Breast epithelium (tissue), 4 donors: ENCODE measurements at regions not wholly inside any gene's neighbourhood (a gene's known extent, or its start where the extent isn't known, plus 50 kb on each side); places are given as distances from the start of the nearest gene placed in this dataset.

Experiments used
- DNase-seq, 2 donors: peaks; one replicate each; pipeline ENCODE4 v3.0.0-alpha.2; 2019; ENCODE audit warnings: low spot score in 2 of 2
- H3K27ac ChIP-seq, 2 donors: fragments of 200-600 bp; sonication (generic) in 1 of 2; one replicate each; pipeline ENCODE4 v1.5.1; 2016 to 2019; ENCODE audit warnings: mild to moderate bottlenecking in 1 of 2
- H3K27me3 ChIP-seq, 2 donors: fragments of 200-600 bp; sonication (generic) in 1 of 2; one replicate each; pipeline versions ENCODE4 v1.5.1 to v1.6.0; 2017 to 2019; ENCODE audit warnings: control low read depth in 1 of 2, mild to moderate bottlenecking in 1 of 2
- H3K36me3 ChIP-seq: fragments of 200-600 bp; one replicate; pipeline ENCODE4 v1.5.1; 2019
- H3K4me1 ChIP-seq, 2 donors: fragments of 200-600 bp; sonication (generic); one replicate each; pipeline ENCODE4 v1.5.1; 2016 to 2019; ENCODE audit warnings: control low read depth in 1 of 2
- H3K4me3 ChIP-seq, 3 donors: fragments of 200-600 bp; sonication (generic); 1 replicate in 2 of 3; 2 replicates in 1 of 3; pipeline ENCODE4 v1.5.1; 2016 to 2019; ENCODE audit warnings: mild to moderate bottlenecking in 3 of 3, moderate library complexity in 2 of 3
- H3K9me3 ChIP-seq, 2 donors: fragments of 200-600 bp; sonication (generic) in 1 of 2; one replicate each; pipeline ENCODE4 v1.5.1; 2016 to 2019; ENCODE audit warnings: control low read depth in 1 of 2
- POLR2A ChIP-seq: fragments of 450-650 bp; IDR thresholded peaks from one replicate; pipeline ENCODE4 v1.6.1; 2016; ENCODE audit warnings: antibody characterized with exemption, mild to moderate bottlenecking, moderate library complexity
- POLR2AphosphoS5 ChIP-seq, 3 donors: sonication (generic); formaldehyde crosslinking; IDR thresholded peaks; one replicate each; pipeline ENCODE4 v1.6.1; 2017; ENCODE audit warnings: antibody characterized with exemption in 3 of 3
- intact Hi-C: fragments of 100-400 bp; cut with DNase I; formaldehyde crosslinking; loops from one replicate; pipeline ENCODE4 v1.15.1; 2023; ENCODE audit warnings: low total_unique reads
- TF ChIP-seq, protein P1 (sequence below), 3 donors: fragments of 450-650 bp; IDR thresholded peaks; one replicate each; pipeline ENCODE4 v1.5.1; 2016 to 2017; ENCODE audit warnings: antibody characterized with exemption in 3 of 3, mild to moderate bottlenecking in 3 of 3, moderate library complexity in 3 of 3

DNA sequence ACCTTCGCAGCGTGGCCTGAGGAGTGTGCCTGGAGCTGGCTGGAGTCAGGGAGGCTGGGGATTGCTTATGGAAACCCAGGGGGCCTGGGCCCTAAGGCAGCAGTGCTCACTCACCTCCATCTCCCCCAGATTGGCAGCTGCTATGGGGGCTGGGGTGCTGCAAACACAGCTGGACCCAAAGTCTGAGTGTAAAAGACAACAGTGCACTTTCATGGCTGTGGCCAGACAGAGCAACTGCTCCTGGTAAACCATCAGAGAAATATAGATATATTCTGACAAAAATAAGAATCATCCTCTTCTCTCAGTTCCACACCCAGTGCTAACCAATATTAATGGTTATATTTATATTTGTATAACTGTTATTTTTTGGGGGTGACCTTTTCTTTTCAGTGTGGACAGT is 123.9 kb downstream of the TENT4A start:
- DNase-seq: no peak
- intact Hi-C loops: no loop called here

DNA sequence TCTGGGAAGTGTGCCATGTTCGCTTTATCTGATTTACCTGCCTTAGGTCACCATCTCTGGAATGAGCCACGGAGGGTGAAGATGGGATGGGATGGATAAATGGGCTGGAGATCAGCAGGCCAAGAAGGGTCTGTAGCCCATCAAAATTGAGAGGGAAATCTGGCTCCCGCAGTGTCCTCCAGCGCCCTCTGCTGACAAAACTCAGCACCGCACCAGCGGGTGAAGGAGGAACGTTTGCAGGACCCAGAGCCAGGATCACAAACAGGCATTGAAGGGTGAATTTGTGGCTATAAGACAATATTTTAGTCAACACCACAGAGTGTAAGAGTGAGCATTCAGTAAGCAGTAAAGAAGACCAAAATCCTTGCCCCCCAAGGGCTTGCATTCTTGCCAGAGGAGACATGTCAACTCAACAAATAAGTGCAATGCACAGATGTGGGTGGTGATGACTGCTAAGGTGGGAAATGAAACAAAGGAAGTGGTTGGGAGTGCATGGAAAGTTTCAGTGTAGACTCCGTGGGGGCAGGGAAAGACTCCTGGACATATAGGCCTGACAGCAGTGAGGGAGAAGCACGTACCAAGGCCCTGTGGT is 124.4 kb downstream of the TENT4A start:
- DNase-seq: no peak
- H3K36me3 ChIP-seq: no peaks in the 10 kb centered on the region
- H3K4me3 ChIP-seq: no peak overlapping the region
- H3K27me3 ChIP-seq: no peaks in the 10 kb centered on the region
- intact Hi-C loops: no loop called here
- peaks cover 0 to 4% of the 10 kb centered on the region in 2 donors for H3K9me3 ChIP-seq
- TF ChIP-seq POLR2A (no peak), POLR2AphosphoS5 (IDR thresholded peaks at IDR 0.05) (no peak)
- TF ChIP-seq, protein P1, sequence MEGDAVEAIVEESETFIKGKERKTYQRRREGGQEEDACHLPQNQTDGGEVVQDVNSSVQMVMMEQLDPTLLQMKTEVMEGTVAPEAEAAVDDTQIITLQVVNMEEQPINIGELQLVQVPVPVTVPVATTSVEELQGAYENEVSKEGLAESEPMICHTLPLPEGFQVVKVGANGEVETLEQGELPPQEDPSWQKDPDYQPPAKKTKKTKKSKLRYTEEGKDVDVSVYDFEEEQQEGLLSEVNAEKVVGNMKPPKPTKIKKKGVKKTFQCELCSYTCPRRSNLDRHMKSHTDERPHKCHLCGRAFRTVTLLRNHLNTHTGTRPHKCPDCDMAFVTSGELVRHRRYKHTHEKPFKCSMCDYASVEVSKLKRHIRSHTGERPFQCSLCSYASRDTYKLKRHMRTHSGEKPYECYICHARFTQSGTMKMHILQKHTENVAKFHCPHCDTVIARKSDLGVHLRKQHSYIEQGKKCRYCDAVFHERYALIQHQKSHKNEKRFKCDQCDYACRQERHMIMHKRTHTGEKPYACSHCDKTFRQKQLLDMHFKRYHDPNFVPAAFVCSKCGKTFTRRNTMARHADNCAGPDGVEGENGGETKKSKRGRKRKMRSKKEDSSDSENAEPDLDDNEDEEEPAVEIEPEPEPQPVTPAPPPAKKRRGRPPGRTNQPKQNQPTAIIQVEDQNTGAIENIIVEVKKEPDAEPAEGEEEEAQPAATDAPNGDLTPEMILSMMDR (IDR thresholded peaks at IDR 0.05): peak in 1 of 3 donors; percentile 14
- H3K4me1 ChIP-seq: no peaks in the 10 kb centered on the region
- H3K27ac ChIP-seq: no peak overlapping the region

More for the DNA sequence above, 123.9 kb downstream of the TENT4A start:
- Histone ChIP-seq H3K4me1 (no peaks in the 10 kb centered on the region), H3K9me3 (peaks cover 0 to 4% of the 10 kb centered on the region in 2 donors), H3K27me3 (no peaks in the 10 kb centered on the region), H3K36me3 (no peaks in the 10 kb centered on the region), H3K4me3 (no peak overlapping the region), H3K27ac (no peak overlapping the region)
- TF ChIP-seq POLR2A (no peak), POLR2AphosphoS5 (IDR thresholded peaks at IDR 0.05) (no peak)
- TF ChIP-seq, protein P1 (IDR thresholded peaks at IDR 0.05): no peak

DNA sequence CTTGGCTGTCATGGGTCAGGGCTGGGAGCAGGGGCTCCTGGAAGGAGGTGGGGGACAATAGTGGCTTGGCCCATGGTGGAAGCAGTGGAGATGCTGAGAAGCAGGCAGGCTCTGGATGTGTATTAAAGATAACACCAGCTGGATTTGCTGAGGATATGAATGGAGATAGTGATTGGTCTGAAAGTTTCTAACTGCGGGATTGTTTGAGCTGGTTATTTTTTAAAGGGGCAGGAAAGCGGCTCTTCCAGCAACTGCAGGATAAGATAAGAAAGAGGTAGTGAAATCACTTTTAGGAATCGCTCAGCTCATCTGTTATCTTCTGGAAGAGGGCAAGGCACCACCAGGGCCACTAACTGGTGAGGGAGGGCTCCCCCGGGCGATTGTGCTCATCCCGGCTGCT is 125.5 kb downstream of the TENT4A start:
- intact Hi-C loops: no loop called here
- TF ChIP-seq POLR2AphosphoS5 (IDR thresholded peaks at IDR 0.05) (no peak), POLR2A (no peak)
- TF ChIP-seq, protein P1 (IDR thresholded peaks at IDR 0.05): no peak

DNA sequence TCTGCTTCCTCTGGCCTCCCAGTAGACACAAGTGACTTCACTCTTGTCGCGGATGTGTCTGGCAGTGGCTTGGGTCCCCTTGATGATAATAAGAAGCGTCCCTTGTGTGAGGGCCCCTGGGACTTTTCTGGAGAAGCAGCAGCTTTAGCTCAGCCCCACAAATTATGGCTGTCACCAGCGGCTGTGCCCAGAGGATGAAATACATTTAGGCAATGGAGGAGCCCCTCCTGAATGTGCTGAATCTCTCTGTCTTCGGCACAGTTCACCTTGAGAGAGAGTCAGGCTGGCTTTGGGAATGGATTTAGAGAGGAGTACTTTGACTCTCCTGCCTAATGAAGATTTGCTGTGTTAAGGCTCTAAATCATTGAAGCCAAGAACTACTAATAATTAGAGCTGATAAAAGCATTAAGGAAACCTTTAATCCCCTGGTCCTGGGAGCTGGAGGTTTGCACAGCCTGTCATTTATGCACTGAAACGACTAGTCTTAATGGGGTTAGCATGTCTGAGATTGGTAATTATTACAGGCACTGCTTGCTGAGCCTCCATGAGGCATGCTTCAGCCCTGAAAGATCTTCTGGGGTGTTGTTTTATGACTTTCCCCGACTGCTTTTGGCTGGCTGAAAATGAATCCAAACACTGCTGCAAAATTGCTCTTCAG is 127.0 kb downstream of the TENT4A start:
- Histone ChIP-seq H3K4me1 (no peaks in the 10 kb centered on the region), H3K9me3 (peaks cover 0 to 4% of the 10 kb centered on the region in 2 donors), H3K27me3 (no peaks in the 10 kb centered on the region), H3K36me3 (no peaks in the 10 kb centered on the region), H3K27ac (no peak overlapping the region), H3K4me3 (no peak overlapping the region)
- TF ChIP-seq POLR2A: no peak
- TF ChIP-seq, protein P1 (IDR thresholded peaks at IDR 0.05): no peak
- TF ChIP-seq POLR2AphosphoS5 (IDR thresholded peaks at IDR 0.05): no peak
- DNase-seq: no peak
- intact Hi-C loops: no loop called here

More for the DNA sequence above, 125.5 kb downstream of the TENT4A start:
- Histone ChIP-seq H3K9me3 (peaks cover 0 to 4% of the 10 kb centered on the region in 2 donors), H3K4me1 (no peaks in the 10 kb centered on the region), H3K27ac (no peak overlapping the region), H3K36me3 (no peaks in the 10 kb centered on the region), H3K27me3 (no peaks in the 10 kb centered on the region), H3K4me3 (no peak overlapping the region)
- no peak for DNase-seq

DNA sequence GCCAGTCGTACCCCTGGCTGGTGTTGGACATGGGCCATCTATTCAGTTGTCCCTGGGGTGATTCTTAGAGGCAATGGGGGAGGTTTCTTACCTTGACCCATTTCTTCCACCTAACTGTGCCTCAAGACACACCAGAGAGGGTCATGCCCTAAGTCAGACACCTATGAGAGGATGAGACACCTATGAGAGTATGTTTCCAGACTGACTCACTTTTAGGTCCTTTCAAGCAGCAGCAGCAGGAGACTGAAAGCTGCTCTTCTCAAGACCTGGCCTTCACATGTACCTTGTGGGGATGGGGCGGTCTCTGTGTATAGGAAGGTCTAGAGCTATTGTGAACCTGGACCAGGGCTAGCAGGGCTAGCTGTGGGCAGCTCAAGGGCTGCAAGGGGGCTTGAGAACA is 130.1 kb downstream of the TENT4A start:
- no peak overlapping the region for H3K4me3 ChIP-seq
- no peaks in the 10 kb centered on the region for H3K9me3 ChIP-seq
- DNase-seq: no peak
- H3K36me3 ChIP-seq: no peaks in the 10 kb centered on the region
- intact Hi-C loops: no loop called here
- TF ChIP-seq, protein P1 (IDR thresholded peaks at IDR 0.05): no peak
- no peak for TF ChIP-seq POLR2A
- no peak for TF ChIP-seq POLR2AphosphoS5 (IDR thresholded peaks at IDR 0.05)
- no peaks in the 10 kb centered on the region for H3K4me1 ChIP-seq
- H3K27me3 ChIP-seq: no peaks in the 10 kb centered on the region
- no peak overlapping the region for H3K27ac ChIP-seq
